Activated CD4-positive, alpha-beta memory T cell treated with anti-CD3 and anti-CD28 coated beads, Interleukin-2, amount 10 ng/mL, durations not matched to agents 7 days and 5 days (primary cell): ENCODE measurements at regions not wholly inside any gene's neighbourhood (a gene's known extent, or its start where the extent isn't known, plus 50 kb on each side); places are given as distances from the start of the nearest gene placed in this dataset.

Experiments
- CTCF ChIA-PET: fragments of 350-600 bp; sonication (Branson Sonifier 250); formaldehyde crosslinking; loops from one replicate; lab custom pipeline; 2021; ENCODE audit warnings: antibody characterized with exemption, inconsistent platforms; lab: Charles Lee
- POLR2A ChIA-PET: fragments of 350-600 bp; sonication (Branson Sonifier 250); formaldehyde crosslinking; loops from one replicate; lab custom pipeline; 2021; ENCODE audit warnings: antibody characterized with exemption; lab: Charles Lee
- DNase-seq: peaks from one replicate; pipeline ENCODE4 v3.0.0-alpha.2; 2020
- H3K27ac Mint-ChIP-seq: one replicate; pipeline ENCODE4 v1.8.0; 2021; ENCODE audit warnings: mild to moderate bottlenecking, mixed read lengths
- H3K27me3 Mint-ChIP-seq: one replicate; pipeline ENCODE4 v1.8.0; 2021; ENCODE audit warnings: mixed read lengths
- H3K36me3 Mint-ChIP-seq: one replicate; pipeline ENCODE4 v1.8.0; 2021; ENCODE audit warnings: low read depth, mixed read lengths
- H3K4me1 Mint-ChIP-seq: one replicate; pipeline ENCODE4 v1.8.0; 2021; ENCODE audit warnings: mixed read lengths
- H3K4me3 Mint-ChIP-seq: one replicate; pipeline ENCODE4 v1.8.0; 2021; ENCODE audit warnings: mild to moderate bottlenecking, mixed read lengths
- H3K9me3 Mint-ChIP-seq: one replicate; pipeline ENCODE4 v1.8.0; 2021; ENCODE audit warnings: mixed read lengths

- H3K4me1 Mint-ChIP-seq = no peaks in the 10 kb centered on the region
- no peaks in the 10 kb centered on the region for H3K36me3 Mint-ChIP-seq
- no peaks in the 10 kb centered on the region for H3K9me3 Mint-ChIP-seq
- peaks cover 3% of the 10 kb centered on the region for H3K27me3 Mint-ChIP-seq
- POLR2A ChIA-PET = no interaction called here
- H3K4me3 Mint-ChIP-seq = no peak overlapping the region
- H3K27ac Mint-ChIP-seq = no peak overlapping the region
- CTCF ChIA-PET = no interaction called here
- DNase-seq = no peak
These were observed 103.7 kb upstream of the SOX4 start for GRCh38 chr6:21489826-21490225.

DNA sequence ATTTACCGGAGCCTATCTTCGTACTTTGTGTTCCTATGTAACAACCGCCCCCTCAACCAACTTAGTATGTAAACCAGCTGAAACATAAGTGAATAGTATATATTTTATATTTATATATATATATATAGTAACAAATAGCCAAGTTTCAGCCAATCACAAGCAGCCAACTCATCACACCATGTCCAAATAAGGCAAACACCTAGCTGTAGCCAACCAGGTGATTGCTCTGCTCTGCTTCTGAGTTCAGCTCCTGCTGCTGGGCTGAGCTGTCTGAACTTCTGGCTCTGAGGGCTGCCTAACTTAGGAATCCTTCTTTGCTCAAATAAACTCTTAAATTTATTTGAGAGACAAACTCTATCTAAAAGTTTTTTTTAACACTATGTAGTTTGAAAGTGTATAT lies 101.6 kb upstream of the SOX4 start:
- Mint-ChIP-seq H3K36me3 (no peaks in the 10 kb centered on the region), H3K4me1 (no peaks in the 10 kb centered on the region), H3K4me3 (no peak overlapping the region), H3K27ac (no peak overlapping the region), H3K27me3 (peaks cover 3% of the 10 kb centered on the region), H3K9me3 (no peaks in the 10 kb centered on the region)
- POLR2A ChIA-PET = no interaction called here
- DNase-seq = no peak
- CTCF ChIA-PET = no interaction called here

GRCh38 chr6:21494505-21494904 lies 99.0 kb upstream of the SOX4 start:
- Mint-ChIP-seq H3K27me3 (peaks cover 3% of the 10 kb centered on the region), H3K9me3 (no peaks in the 10 kb centered on the region), H3K36me3 (no peaks in the 10 kb centered on the region), H3K4me3 (no peak overlapping the region), H3K4me1 (no peaks in the 10 kb centered on the region), H3K27ac (no peak overlapping the region)
- no peak for DNase-seq
- POLR2A ChIA-PET = interaction anchor here (0.6 kb wide), 1 partner anchor 65 kb away, joined by 3 read pairs; no protein-coding TSS in a partner anchor
- CTCF ChIA-PET = no interaction called here

DNA sequence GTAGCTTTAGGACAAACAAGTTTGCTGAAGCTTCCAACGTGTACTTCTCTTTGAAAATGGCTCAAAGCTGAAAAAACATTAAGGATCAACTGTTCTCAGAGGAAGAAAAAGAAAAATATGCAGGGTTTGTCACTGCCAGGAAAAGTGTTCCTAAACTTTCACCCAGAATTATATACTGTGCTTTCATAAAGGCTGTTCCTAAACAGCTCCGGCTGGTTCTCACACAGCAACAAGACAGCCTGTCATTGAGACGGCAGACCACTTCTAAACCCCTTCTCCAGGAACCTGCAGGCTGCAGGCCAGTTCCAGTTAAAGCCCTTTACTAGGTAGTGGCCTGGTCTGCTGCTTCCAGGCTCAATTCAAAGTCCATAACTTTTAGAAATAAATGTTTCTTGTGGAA lies 97.4 kb upstream of the SOX4 start:
- peaks cover 5% of the 10 kb centered on the region for H3K27me3 Mint-ChIP-seq
- ChIA-PET CTCF (no interaction called here), POLR2A (no interaction called here)
- no peak overlapping the region for H3K4me3 Mint-ChIP-seq
- no peaks in the 10 kb centered on the region for H3K9me3 Mint-ChIP-seq
- H3K4me1 Mint-ChIP-seq = no peaks in the 10 kb centered on the region
- no peak for DNase-seq
- H3K27ac Mint-ChIP-seq = no peak overlapping the region
- H3K36me3 Mint-ChIP-seq = no peaks in the 10 kb centered on the region

DNA sequence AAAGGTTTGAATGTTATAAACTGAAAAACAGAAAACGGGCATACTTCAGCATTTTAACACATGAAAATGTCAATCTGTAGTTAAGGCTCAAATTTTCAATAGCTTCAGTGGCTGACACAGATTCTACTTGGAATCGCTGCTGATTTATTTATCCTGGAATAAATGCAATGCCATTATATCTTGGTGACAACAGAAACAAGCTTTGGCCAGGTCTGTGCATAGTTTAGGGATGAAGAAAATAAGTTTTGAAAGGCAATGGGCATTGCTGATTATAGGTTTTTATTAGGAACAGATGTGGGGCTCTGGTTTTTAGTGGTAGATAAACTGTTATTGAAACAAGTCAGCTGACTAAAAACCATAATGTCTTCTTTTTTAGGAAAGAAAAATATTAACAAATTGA lies 96.8 kb upstream of the SOX4 start:
- Mint-ChIP-seq H3K27me3 (peaks cover 3% of the 10 kb centered on the region), H3K27ac (no peak overlapping the region), H3K9me3 (no peaks in the 10 kb centered on the region), H3K4me1 (no peaks in the 10 kb centered on the region), H3K4me3 (no peak overlapping the region), H3K36me3 (no peaks in the 10 kb centered on the region)
- no peak for DNase-seq
- POLR2A ChIA-PET = no interaction called here
- CTCF ChIA-PET = no interaction called here

- DNase-seq = no peak
- Mint-ChIP-seq H3K4me3 (no peak overlapping the region), H3K27ac (no peak overlapping the region), H3K9me3 (no peaks in the 10 kb centered on the region), H3K36me3 (no peaks in the 10 kb centered on the region), H3K27me3 (peaks cover 2% of the 10 kb centered on the region), H3K4me1 (no peaks in the 10 kb centered on the region)
- ChIA-PET POLR2A (no interaction called here), CTCF (no interaction called here)
These were observed 93.1 kb upstream of the SOX4 start for GRCh38 chr6:21500314-21501020.

DNA sequence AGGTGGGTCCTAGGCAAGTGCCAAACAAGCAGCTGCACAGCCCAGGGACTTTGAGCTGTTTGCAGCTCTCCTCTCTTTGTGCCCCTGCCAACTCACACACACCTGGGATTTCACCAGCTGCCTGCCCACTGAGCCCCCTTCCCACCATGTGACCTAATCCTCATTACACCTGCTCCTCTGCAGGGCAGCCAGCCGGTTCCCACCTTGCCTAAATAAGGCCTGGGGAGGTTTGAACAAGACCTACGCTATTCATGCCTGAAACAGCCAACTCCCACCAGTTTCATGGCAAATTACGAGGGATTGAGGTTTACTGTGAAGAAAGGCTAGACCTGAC lies 92.6 kb upstream of the SOX4 start:
- Mint-ChIP-seq H3K9me3 (no peaks in the 10 kb centered on the region), H3K4me1 (no peaks in the 10 kb centered on the region), H3K4me3 (no peak overlapping the region), H3K36me3 (no peaks in the 10 kb centered on the region), H3K27ac (no peak overlapping the region), H3K27me3 (peaks cover 2% of the 10 kb centered on the region)
- CTCF ChIA-PET = no interaction called here
- no peak for DNase-seq
- POLR2A ChIA-PET = no interaction called here

DNA sequence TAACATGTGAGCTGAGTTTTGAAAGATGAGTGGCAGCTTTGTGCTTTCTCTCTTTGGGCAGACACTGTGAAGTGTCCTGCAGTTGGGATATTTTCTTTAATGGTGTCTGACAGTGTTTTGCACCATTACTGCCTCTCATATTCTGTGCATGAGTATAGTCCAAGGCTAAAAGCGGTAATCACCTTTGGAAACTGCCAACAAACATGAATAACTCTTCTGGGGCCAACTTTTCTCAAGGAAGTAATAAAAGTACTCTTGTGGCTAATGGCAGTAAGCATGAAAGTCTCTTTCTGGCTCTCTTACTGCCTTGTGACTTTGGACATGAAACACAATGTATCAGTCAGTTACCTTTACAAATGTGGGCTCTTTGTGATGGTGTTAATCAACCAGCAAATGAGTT lies 91.7 kb upstream of the SOX4 start:
- Mint-ChIP-seq H3K9me3 (no peaks in the 10 kb centered on the region), H3K27me3 (peaks cover 2% of the 10 kb centered on the region), H3K4me3 (no peak overlapping the region), H3K4me1 (no peaks in the 10 kb centered on the region), H3K36me3 (no peaks in the 10 kb centered on the region), H3K27ac (no peak overlapping the region)
- no peak for DNase-seq
- ChIA-PET CTCF (no interaction called here), POLR2A (no interaction called here)

- H3K4me3 Mint-ChIP-seq = no peak overlapping the region
- no peaks in the 10 kb centered on the region for H3K36me3 Mint-ChIP-seq
- no peak overlapping the region for H3K27ac Mint-ChIP-seq
- POLR2A ChIA-PET = no interaction called here
- no peak for DNase-seq
- CTCF ChIA-PET = no interaction called here
- H3K27me3 Mint-ChIP-seq = peaks cover 2% of the 10 kb centered on the region
- H3K9me3 Mint-ChIP-seq = no peaks in the 10 kb centered on the region
- no peaks in the 10 kb centered on the region for H3K4me1 Mint-ChIP-seq
These were observed 90.9 kb upstream of the SOX4 start for GRCh38 chr6:21502682-21503081.

DNA sequence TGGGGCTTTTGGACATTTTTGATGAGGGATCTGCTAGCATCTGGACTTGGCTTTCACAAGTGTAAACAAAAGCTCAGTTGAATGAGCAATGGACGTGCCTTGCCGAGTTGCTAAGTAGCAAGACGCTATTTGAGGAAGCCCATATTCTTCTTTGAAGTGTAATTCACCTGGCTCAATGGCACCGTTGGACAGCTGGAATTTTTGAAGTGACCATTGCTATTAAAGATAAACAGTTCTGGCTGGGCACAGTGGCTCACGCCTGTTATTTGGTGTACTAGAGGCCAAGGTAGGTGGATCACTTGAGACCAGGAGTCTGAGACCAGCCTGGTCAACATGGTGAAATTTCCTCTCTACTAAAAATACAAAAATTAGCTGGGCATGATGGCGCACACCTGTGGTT lies 88.8 kb upstream of the SOX4 start:
- POLR2A ChIA-PET = no interaction called here
- no peak for DNase-seq

GRCh38 chr6:21505574-21505990 lies 88.0 kb upstream of the SOX4 start:
- ChIA-PET POLR2A (no interaction called here), CTCF (no interaction called here)
- Mint-ChIP-seq H3K9me3 (no peaks in the 10 kb centered on the region), H3K27ac (no peak overlapping the region), H3K36me3 (no peaks in the 10 kb centered on the region), H3K4me3 (no peak overlapping the region), H3K4me1 (no peaks in the 10 kb centered on the region), H3K27me3 (peaks cover 2% of the 10 kb centered on the region)
- DNase-seq = no peak

More for the DNA sequence above, 88.8 kb upstream of the SOX4 start:
- H3K4me3 Mint-ChIP-seq = no peak overlapping the region
- H3K36me3 Mint-ChIP-seq = no peaks in the 10 kb centered on the region
- no peaks in the 10 kb centered on the region for H3K9me3 Mint-ChIP-seq
- H3K4me1 Mint-ChIP-seq = no peaks in the 10 kb centered on the region
- H3K27me3 Mint-ChIP-seq = peaks cover 2% of the 10 kb centered on the region
- H3K27ac Mint-ChIP-seq = no peak overlapping the region
- CTCF ChIA-PET = no interaction called here

DNA sequence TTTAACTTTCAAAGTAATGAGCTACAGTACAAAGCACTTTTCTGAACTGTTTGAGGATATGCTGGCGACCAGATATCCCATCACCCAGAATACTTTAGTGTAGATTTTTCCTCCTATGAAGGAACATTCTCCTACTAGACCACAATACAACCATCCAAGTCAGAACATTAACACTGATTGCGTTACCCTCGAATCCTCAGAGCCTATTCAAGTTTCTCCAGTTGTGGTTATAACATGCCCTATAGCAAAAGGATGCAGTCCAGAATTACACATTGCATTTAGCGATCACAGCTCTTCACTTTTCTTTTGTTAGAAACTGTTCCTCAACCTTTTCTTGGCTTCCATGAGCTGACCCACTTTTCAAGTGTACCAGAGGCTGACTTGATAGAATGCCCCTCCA lies 87.4 kb upstream of the SOX4 start:
- no peaks in the 10 kb centered on the region for H3K9me3 Mint-ChIP-seq
- H3K4me1 Mint-ChIP-seq = no peaks in the 10 kb centered on the region
- no peak overlapping the region for H3K27ac Mint-ChIP-seq
- DNase-seq = no peak
- no peak overlapping the region for H3K4me3 Mint-ChIP-seq
- H3K36me3 Mint-ChIP-seq = no peaks in the 10 kb centered on the region
- CTCF ChIA-PET = interaction anchor here (0.7 kb wide), 1 partner anchor 931 kb away, joined by 3 read pairs; no protein-coding TSS in a partner anchor
- POLR2A ChIA-PET = no interaction called here
- H3K27me3 Mint-ChIP-seq = peaks cover under 1% of the 10 kb centered on the region

- Mint-ChIP-seq H3K36me3 (no peaks in the 10 kb centered on the region), H3K4me1 (no peaks in the 10 kb centered on the region), H3K27ac (no peak overlapping the region), H3K4me3 (no peak overlapping the region), H3K27me3 (no peaks in the 10 kb centered on the region), H3K9me3 (no peaks in the 10 kb centered on the region)
- CTCF ChIA-PET = no interaction called here
- POLR2A ChIA-PET = no interaction called here
- no peak for DNase-seq
These were observed 85.7 kb upstream of the SOX4 start for GRCh38 chr6:21507811-21508210.

DNA sequence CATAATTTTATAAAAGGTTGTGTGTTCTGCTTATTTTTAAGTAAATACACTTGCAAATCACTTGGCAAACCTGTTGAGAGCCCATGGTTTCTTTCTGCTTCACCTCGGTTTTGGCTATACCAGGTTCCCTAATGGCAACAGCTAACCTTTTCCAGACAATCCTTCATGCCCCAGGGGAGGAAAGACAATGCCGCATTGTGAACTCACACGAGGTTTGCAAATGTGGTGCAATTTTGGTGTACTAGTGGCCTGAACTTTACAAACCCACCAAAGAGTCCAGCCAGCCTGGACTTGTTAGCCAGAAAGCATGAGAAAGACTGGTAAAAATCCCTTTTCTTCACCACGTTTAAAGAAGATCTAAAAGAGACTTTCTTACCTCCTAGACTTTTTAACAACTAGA lies 84.8 kb upstream of the SOX4 start:
- CTCF ChIA-PET = no interaction called here
- H3K9me3 Mint-ChIP-seq = no peaks in the 10 kb centered on the region

More for the DNA sequence above, 84.8 kb upstream of the SOX4 start:
- H3K27ac Mint-ChIP-seq = no peak overlapping the region
- H3K4me3 Mint-ChIP-seq = no peak overlapping the region
- no peaks in the 10 kb centered on the region for H3K36me3 Mint-ChIP-seq
- DNase-seq = no peak
- H3K27me3 Mint-ChIP-seq = no peaks in the 10 kb centered on the region
- H3K4me1 Mint-ChIP-seq = no peaks in the 10 kb centered on the region
- POLR2A ChIA-PET = no interaction called here
